Left lung (tissue), 4 donors: ENCODE measurements at regions not wholly inside any gene's neighbourhood (a gene's known extent, or its start where the extent isn't known, plus 50 kb on each side); places are given as distances from the start of the nearest gene placed in this dataset.

Experiments
- ATAC-seq: fragments of 200-7000 bp; cut with Tn5 transposase; one replicate; pipeline ENCODE4 v1.9.1; 2020; ENCODE audit warnings: moderate library complexity
- DNase-seq, 4 donors: peaks; one replicate each; pipeline ENCODE4 v3.0.0-alpha.2; 2013 to 2020
- H3K27ac ChIP-seq, 2 donors: fragments of 200-600 bp; sonication (generic) in 1 of 2; one replicate each; pipeline versions ENCODE4 v1.5.0 to v1.8.0; 2020 to 2021
- H3K27me3 ChIP-seq, 2 donors: fragments of 200-600 bp; sonication (generic) in 1 of 2; one replicate each; pipeline versions ENCODE4 v1.5.0 to v1.8.0; 2020 to 2021
- H3K36me3 ChIP-seq, 2 donors: fragments of 200-600 bp; sonication (generic) in 1 of 2; one replicate each; pipeline versions ENCODE4 v1.5.0 to v1.8.0; 2020 to 2021
- H3K4me1 ChIP-seq, 2 donors: fragments of 200-600 bp; one replicate each; pipeline ENCODE4 v1.8.0; 2021
- H3K4me3 ChIP-seq, 2 donors: fragments of 200-600 bp; sonication (generic) in 1 of 2; one replicate each; pipeline versions ENCODE4 v1.5.0 to v1.8.0; 2020 to 2021; ENCODE audit warnings: mild to moderate bottlenecking in 1 of 2
- H3K9me3 ChIP-seq, 2 donors: fragments of 200-600 bp; sonication (generic) in 1 of 2; one replicate each; pipeline versions ENCODE4 v1.5.0 to v1.8.0; 2020 to 2021
- CTCF ChIP-seq, 2 donors: fragments of 200-600 bp; sonication (generic) in 1 of 2; IDR thresholded peaks; one replicate each; pipeline versions ENCODE4 v1.5.0 to v1.8.0; 2021; ENCODE audit warnings: antibody characterized with exemption in 2 of 2
- intact Hi-C, 2 donors: fragments of 100-400 bp; cut with DNase I; formaldehyde crosslinking; loops; one replicate each; pipeline versions ENCODE4 v1.11.2 to v1.14.2; 2022
- donor health status: DM: no; HTN: yes; CAD: no.
- donor health status: DM: no; HTN: no; CAD: no.

- no peak for TF ChIP-seq CTCF (IDR thresholded peaks at IDR 0.05)
- no peak overlapping the region for H3K4me3 ChIP-seq
- no peaks in the 10 kb centered on the region for H3K36me3 ChIP-seq
- DNase-seq (no peak), ATAC-seq (no peak)
- intact Hi-C loops, result no loop called here
- no peak overlapping the region for H3K27ac ChIP-seq
- peaks cover 0 to 26% of the 10 kb centered on the region in 2 donors for H3K27me3 ChIP-seq
- H3K9me3 ChIP-seq, result no peaks in the 10 kb centered on the region
- H3K4me1 ChIP-seq, result no peaks in the 10 kb centered on the region
Measured at GRCh38 chr2:118239284-118239683, 151.0 kb downstream of the INSIG2 start.

- ATAC-seq (no peak), DNase-seq (no peak)
- H3K27me3 ChIP-seq, result peaks cover 3 to 23% of the 10 kb centered on the region in 2 donors
- no peak overlapping the region for H3K27ac ChIP-seq
- intact Hi-C loops, result no loop called here
- H3K9me3 ChIP-seq, result no peaks in the 10 kb centered on the region
- H3K4me1 ChIP-seq, result no peaks in the 10 kb centered on the region
- no peak for TF ChIP-seq CTCF (IDR thresholded peaks at IDR 0.05)
- no peak overlapping the region for H3K4me3 ChIP-seq
- H3K36me3 ChIP-seq, result no peaks in the 10 kb centered on the region
Measured at GRCh38 chr2:118237451-118237850, 149.2 kb downstream of the INSIG2 start.

- Histone ChIP-seq H3K27me3 (peaks cover 3 to 61% of the 10 kb centered on the region in 2 donors), H3K4me3 (no peak overlapping the region), H3K27ac (no peak overlapping the region), H3K4me1 (no peaks in the 10 kb centered on the region), H3K36me3 (no peaks in the 10 kb centered on the region), H3K9me3 (no peaks in the 10 kb centered on the region)
- intact Hi-C loops, result no loop called here
- no peak for DNase-seq
- ATAC-seq, result no peak
- no peak for TF ChIP-seq CTCF (IDR thresholded peaks at IDR 0.05)
Measured at GRCh38 chr2:118232796-118233195, 144.5 kb downstream of the INSIG2 start.

GRCh38 chr2:118232391-118232790 lies 144.1 kb downstream of the INSIG2 start:
- intact Hi-C loops, result no loop called here
- TF ChIP-seq CTCF (IDR thresholded peaks at IDR 0.05), result no peak
- Histone ChIP-seq H3K27ac (no peak overlapping the region), H3K36me3 (no peaks in the 10 kb centered on the region), H3K4me3 (no peak overlapping the region), H3K27me3 (peaks cover 3 to 65% of the 10 kb centered on the region in 2 donors), H3K9me3 (no peaks in the 10 kb centered on the region), H3K4me1 (no peaks in the 10 kb centered on the region)
- no peak for ATAC-seq
- no peak for DNase-seq

GRCh38 chr2:118231759-118232158 lies 143.5 kb downstream of the INSIG2 start:
- Histone ChIP-seq H3K27me3 (peaks cover 3 to 68% of the 10 kb centered on the region in 2 donors), H3K36me3 (no peaks in the 10 kb centered on the region), H3K9me3 (no peaks in the 10 kb centered on the region), H3K4me1 (no peaks in the 10 kb centered on the region), H3K4me3 (no peak overlapping the region), H3K27ac (no peak overlapping the region)
- DNase-seq (no peak), ATAC-seq (no peak)
- intact Hi-C loops, result no loop called here
- TF ChIP-seq CTCF (IDR thresholded peaks at IDR 0.05), result no peak
